Uterus (tissue), 3 donors: ENCODE measurements at regions not wholly inside any gene's neighbourhood (a gene's known extent, or its start where the extent isn't known, plus 50 kb on each side); places are given as distances from the start of the nearest gene placed in this dataset.
"Not testable (repeated sequence)": the region's sequence is repeated elsewhere in the genome, so short reads cannot be mapped to it uniquely, and the experiment has no call there.

ENCODE experiments used
- DNase-seq, 2 donors: peaks; one replicate each; pipeline ENCODE4 v3.0.0-alpha.2; 2019 to 2020
- H3K27ac ChIP-seq, 2 donors: fragments of 200-600 bp; sonication (generic); 1 replicate in 1 of 2; 2 replicates in 1 of 2; pipeline ENCODE4 v1.5.1; 2016 to 2018
- H3K27me3 ChIP-seq, 2 donors: fragments of 200-600 bp; sonication (generic); one replicate each; pipeline ENCODE4 v1.5.1; 2018 to 2019; ENCODE audit warnings: control low read depth in 1 of 2
- H3K36me3 ChIP-seq, 2 donors: fragments of 200-600 bp; sonication (generic); one replicate each; pipeline ENCODE4 v1.5.1; 2019; ENCODE audit warnings: control low read depth in 1 of 2
- H3K4me1 ChIP-seq, 2 donors: fragments of 200-600 bp; sonication (generic); one replicate each; pipeline ENCODE4 v1.5.1; 2018 to 2019; ENCODE audit warnings: control low read depth in 1 of 2
- H3K4me3 ChIP-seq, 2 donors: fragments of 200-600 bp; sonication (generic); 1 replicate in 1 of 2; 2 replicates in 1 of 2; pipeline ENCODE4 v1.5.1; 2018 to 2019; ENCODE audit warnings: mild to moderate bottlenecking in 1 of 2
- H3K9me3 ChIP-seq, 2 donors: fragments of 200-600 bp; sonication (generic); one replicate each; pipeline ENCODE4 v1.5.1; 2019; ENCODE audit warnings: control low read depth in 1 of 2
- POLR2A ChIP-seq, 2 donors: fragments of 450-650 bp; IDR thresholded peaks; one replicate each; pipeline ENCODE4 v1.6.1; 2016; ENCODE audit warnings: antibody characterized with exemption in 2 of 2, mild to moderate bottlenecking in 1 of 2, moderate library complexity in 1 of 2
- intact Hi-C: fragments of 100-400 bp; cut with DNase I; formaldehyde crosslinking; loops from one replicate; pipeline ENCODE4 v1.15.1; 2023; ENCODE audit warnings: low total_unique reads
- TF ChIP-seq, protein P1 (sequence below), 4 experiments: fragments of 200-600 bp in 2 of 4; fragments of 450-650 bp in 2 of 4; sonication (generic) in 2 of 4; IDR thresholded peaks; one replicate each; pipeline ENCODE4 v1.5.1; 2016 to 2019; ENCODE audit warnings: antibody characterized with exemption in 4 of 4, mild to moderate bottlenecking in 2 of 4, moderate library complexity in 1 of 4
- donor health status: DM: yes; HTN: yes; CAD: no.

DNA sequence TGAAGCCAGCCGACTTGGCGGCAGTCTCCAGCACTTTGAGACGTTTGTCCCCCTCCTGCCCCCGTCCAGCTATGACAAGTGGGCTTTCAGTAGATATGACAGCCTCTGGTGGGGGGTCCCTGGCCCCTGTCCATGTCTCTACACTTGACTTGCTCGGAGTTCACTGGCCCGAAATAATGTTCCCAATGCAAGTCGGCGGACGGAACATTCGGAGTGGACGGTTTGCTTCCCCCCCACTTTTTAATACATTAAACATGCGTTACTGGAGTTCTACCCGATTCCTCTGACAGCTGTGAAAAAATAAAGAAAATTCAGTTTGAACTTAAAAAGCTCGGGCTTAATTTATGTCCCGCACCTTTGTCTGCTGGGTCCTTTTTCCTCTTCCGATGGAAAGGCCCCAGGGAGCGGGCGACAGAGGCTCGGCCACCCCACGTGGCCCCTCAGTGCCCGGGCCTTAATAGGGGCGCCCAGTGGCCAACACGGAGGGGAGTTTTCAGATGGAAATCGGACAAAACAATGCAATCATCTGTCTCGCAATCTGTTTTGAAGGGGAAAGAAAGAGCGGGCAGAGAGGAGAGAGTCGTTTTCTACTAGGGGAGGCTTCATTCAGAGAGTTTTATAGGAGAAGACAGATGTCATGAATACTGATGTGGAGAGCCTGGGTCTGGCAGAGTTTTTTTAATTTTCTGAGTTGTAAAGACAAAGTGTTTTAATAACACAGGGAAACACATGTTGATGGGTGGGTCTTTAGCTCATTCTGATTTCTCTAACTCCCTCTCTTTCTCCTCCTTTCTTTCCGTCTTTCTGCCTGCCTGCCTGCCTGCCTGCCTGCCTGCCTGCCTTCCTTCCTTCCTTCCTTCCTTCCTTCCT, 50.2 kb downstream of the SMIM38 start:
- H3K9me3 ChIP-seq: no peaks in the 10 kb centered on the region
- H3K27ac ChIP-seq: no peak overlapping the region
- H3K36me3 ChIP-seq: no peaks in the 10 kb centered on the region
- no peaks in the 10 kb centered on the region for H3K4me1 ChIP-seq
- intact Hi-C loops: no loop called here
- TF ChIP-seq, protein P1, sequence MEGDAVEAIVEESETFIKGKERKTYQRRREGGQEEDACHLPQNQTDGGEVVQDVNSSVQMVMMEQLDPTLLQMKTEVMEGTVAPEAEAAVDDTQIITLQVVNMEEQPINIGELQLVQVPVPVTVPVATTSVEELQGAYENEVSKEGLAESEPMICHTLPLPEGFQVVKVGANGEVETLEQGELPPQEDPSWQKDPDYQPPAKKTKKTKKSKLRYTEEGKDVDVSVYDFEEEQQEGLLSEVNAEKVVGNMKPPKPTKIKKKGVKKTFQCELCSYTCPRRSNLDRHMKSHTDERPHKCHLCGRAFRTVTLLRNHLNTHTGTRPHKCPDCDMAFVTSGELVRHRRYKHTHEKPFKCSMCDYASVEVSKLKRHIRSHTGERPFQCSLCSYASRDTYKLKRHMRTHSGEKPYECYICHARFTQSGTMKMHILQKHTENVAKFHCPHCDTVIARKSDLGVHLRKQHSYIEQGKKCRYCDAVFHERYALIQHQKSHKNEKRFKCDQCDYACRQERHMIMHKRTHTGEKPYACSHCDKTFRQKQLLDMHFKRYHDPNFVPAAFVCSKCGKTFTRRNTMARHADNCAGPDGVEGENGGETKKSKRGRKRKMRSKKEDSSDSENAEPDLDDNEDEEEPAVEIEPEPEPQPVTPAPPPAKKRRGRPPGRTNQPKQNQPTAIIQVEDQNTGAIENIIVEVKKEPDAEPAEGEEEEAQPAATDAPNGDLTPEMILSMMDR (IDR thresholded peaks at IDR 0.05): no peak
- TF ChIP-seq POLR2A (IDR thresholded peaks at IDR 0.05): no peak
- H3K4me3 ChIP-seq: no peak overlapping the region
- H3K27me3 ChIP-seq: no peaks in the 10 kb centered on the region
- DNase-seq: no peak

GRCh38 chr11:69206613-69206965, 50.9 kb downstream of the SMIM38 start:
- H3K9me3 ChIP-seq, H3K27ac ChIP-seq, H3K4me1 ChIP-seq, H3K4me3 ChIP-seq, intact Hi-C loops, H3K27me3 ChIP-seq, H3K36me3 ChIP-seq, DNase-seq: not testable (repeated sequence)

DNA sequence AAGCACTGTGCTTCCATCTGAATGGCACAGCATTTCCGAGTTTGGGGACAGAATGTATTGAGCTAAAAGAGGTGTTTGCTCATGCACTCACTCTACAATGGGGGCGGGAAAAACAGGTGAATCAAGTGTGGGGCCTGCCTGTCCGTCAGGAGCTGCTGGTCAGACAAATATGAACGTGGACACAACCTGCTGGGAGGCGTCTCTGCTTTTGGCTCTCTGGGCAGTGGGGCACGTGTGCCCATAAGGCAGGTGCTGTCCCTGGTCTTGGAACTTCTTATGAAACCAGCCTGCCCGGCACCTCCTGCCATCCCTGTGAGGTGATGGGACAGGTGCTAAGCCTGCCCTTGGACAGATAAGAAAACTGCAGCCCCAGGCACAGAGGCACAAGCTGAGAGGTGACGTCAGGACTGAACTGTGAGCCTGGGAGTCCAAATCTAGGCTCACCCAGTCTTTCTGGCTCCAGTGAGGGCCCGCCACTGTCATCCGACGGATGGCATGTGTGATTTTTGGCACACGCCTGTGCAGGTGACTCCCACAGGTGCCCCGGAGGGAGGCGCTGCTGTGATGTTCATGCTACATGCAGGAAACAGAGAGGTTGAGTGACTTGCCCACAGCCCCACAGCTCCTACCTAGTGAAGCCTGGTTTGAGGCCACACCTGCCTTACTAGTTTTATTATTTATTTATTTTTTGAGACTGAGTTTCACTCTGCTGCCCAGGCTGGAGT, 51.6 kb downstream of the SMIM38 start:
- TF ChIP-seq, protein P1 (IDR thresholded peaks at IDR 0.05): no peak
- TF ChIP-seq POLR2A (IDR thresholded peaks at IDR 0.05): no peak
- H3K4me3 ChIP-seq: no peak overlapping the region
- intact Hi-C loops: no loop called here
- H3K4me1 ChIP-seq: no peaks in the 10 kb centered on the region
- H3K27me3 ChIP-seq: no peaks in the 10 kb centered on the region
- DNase-seq: no peak
- no peak overlapping the region for H3K27ac ChIP-seq
- no peaks in the 10 kb centered on the region for H3K36me3 ChIP-seq
- no peaks in the 10 kb centered on the region for H3K9me3 ChIP-seq

GRCh38 chr11:69208190-69209037, 52.7 kb downstream of the SMIM38 start:
- Histone ChIP-seq H3K36me3 (no peaks in the 10 kb centered on the region), H3K4me3 (no peak overlapping the region), H3K27me3 (no peaks in the 10 kb centered on the region), H3K4me1 (no peaks in the 10 kb centered on the region), H3K27ac (no peak overlapping the region), H3K9me3 (no peaks in the 10 kb centered on the region)
- no peak for DNase-seq
- TF ChIP-seq, protein P1 (IDR thresholded peaks at IDR 0.05): no peak
- no peak for TF ChIP-seq POLR2A (IDR thresholded peaks at IDR 0.05)
- intact Hi-C loops: no loop called here

DNA sequence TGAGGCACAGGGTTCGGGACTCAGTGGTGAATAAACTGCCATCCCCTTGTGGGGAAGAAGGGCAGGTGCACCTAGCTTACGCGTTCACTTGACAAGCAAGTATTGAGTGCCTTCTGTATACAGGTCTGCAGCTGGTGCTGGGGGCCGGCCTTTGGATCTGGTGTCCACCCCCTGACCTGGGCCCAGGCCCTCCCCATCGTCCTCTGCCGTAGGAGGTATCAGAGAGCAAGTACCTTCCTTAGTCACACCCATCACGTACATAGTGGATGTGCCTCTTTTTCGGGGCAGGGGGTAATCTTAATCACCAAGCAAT, 53.3 kb downstream of the SMIM38 start:
- TF ChIP-seq, protein P1 (IDR thresholded peaks at IDR 0.05): no peak
- TF ChIP-seq POLR2A (IDR thresholded peaks at IDR 0.05): no peak
- intact Hi-C loops: no loop called here
- no peaks in the 10 kb centered on the region for H3K9me3 ChIP-seq
- H3K36me3 ChIP-seq: no peaks in the 10 kb centered on the region
- no peak overlapping the region for H3K4me3 ChIP-seq
- no peak overlapping the region for H3K27ac ChIP-seq
- no peaks in the 10 kb centered on the region for H3K4me1 ChIP-seq
- DNase-seq: no peak
- H3K27me3 ChIP-seq: no peaks in the 10 kb centered on the region
